ENCODE measurements at regions not wholly inside any gene's neighbourhood (a gene's known extent, or its start where the extent isn't known, plus 50 kb on each side); places are given as distances from the start of the nearest gene placed in this dataset.

- TF ChIP-seq EZH2 (IDR thresholded peaks at IDR 0.05; ENCODE audit: borderline replicate concordance, low read depth, low read length, severe bottlenecking) (no peak), CTCF (IDR thresholded peaks at IDR 0.05; ENCODE audit: borderline replicate concordance, extremely low read depth, low read length, poor library complexity, severe bottlenecking) (no peak)
Measured at GRCh38 chr1:188154761-188155160, 1326.0 kb downstream of the PLA2G4A start.
